SHP77 (cell line): ENCODE measurements at regions not wholly inside any gene's neighbourhood (a gene's known extent, or its start where the extent isn't known, plus 50 kb on each side); places are given as distances from the start of the nearest gene placed in this dataset.

Experiments
- DNase-seq, 2 experiments: peaks; one replicate each; lab custom pipeline; 2025; lab: John Stamatoyannopoulos, UW

- no peak for DNase-seq
Observed at GRCh38 chr15:55026381-55026780, 170.4 kb downstream of the RSL24D1 start.

- DNase-seq: no peak
Observed at GRCh38 chr15:55017635-55018034, 179.1 kb downstream of the RSL24D1 start.

- DNase-seq: no peak
Observed at GRCh38 chr15:55016225-55016624, 180.5 kb downstream of the RSL24D1 start.

- no peak for DNase-seq
Observed at GRCh38 chr15:55015093-55015445, 181.7 kb downstream of the RSL24D1 start.

- DNase-seq: no peak
Observed at GRCh38 chr15:55014391-55015092, 182.2 kb downstream of the RSL24D1 start.

GRCh38 chr15:55008421-55008820 lies 188.3 kb downstream of the RSL24D1 start:
- DNase-seq: no peak

GRCh38 chr15:55007561-55007960 lies 189.2 kb downstream of the RSL24D1 start:
- DNase-seq: no peak

- no peak for DNase-seq
Observed at GRCh38 chr15:55005679-55006078, 191.1 kb downstream of the RSL24D1 start.

- peak; percentile 10 to 15 for DNase-seq
Observed at GRCh38 chr15:55003965-55004873, 192.5 kb downstream of the RSL24D1 start.

GRCh38 chr15:54998661-54999060 lies 198.1 kb downstream of the RSL24D1 start:
- DNase-seq: no peak

- peak in 1 of 2 experiments; percentile 15 for DNase-seq
Observed at GRCh38 chr15:54990793-54991192, 205.9 kb downstream of the RSL24D1 start.

GRCh38 chr15:54987881-54988280 lies 208.9 kb downstream of the RSL24D1 start:
- no peak for DNase-seq

- no peak for DNase-seq
Observed at GRCh38 chr15:54979964-54980363, 216.8 kb downstream of the RSL24D1 start.

GRCh38 chr15:54962637-54963036 lies 234.1 kb downstream of the RSL24D1 start:
- DNase-seq: no peak

GRCh38 chr15:54960266-54960665 lies 236.5 kb downstream of the RSL24D1 start:
- DNase-seq: no peak

- DNase-seq: no peak
Observed at GRCh38 chr15:54941417-54941816, 255.3 kb downstream of the RSL24D1 start.

GRCh38 chr15:54917312-54917711 lies 279.4 kb downstream of the RSL24D1 start:
- DNase-seq: no peak

GRCh38 chr15:54915380-54915779 lies 281.4 kb downstream of the RSL24D1 start:
- no peak for DNase-seq

GRCh38 chr15:54884312-54884711 lies 312.4 kb downstream of the RSL24D1 start:
- DNase-seq: no peak

GRCh38 chr15:54859982-54860381 lies 336.8 kb downstream of the RSL24D1 start:
- DNase-seq: no peak

- DNase-seq: no peak
Observed at GRCh38 chr15:54854667-54855066, 342.1 kb downstream of the RSL24D1 start.

GRCh38 chr15:54850101-54850500 lies 346.6 kb downstream of the RSL24D1 start:
- DNase-seq: no peak

GRCh38 chr15:54843006-54843405 lies 353.7 kb downstream of the RSL24D1 start:
- DNase-seq: no peak
